ENCODE measurements at regions not wholly inside any gene's neighbourhood (a gene's known extent, or its start where the extent isn't known, plus 50 kb on each side); places are given as distances from the start of the nearest gene placed in this dataset.

- no peak for TF ChIP-seq CTCF (IDR thresholded peaks at IDR 0.05)
- no peak for TF ChIP-seq POLR2A (IDR thresholded peaks at IDR 0.05)
- TF ChIP-seq EP300 (IDR thresholded peaks at IDR 0.05), result no peak
- TF ChIP-seq POLR2AphosphoS5 (IDR thresholded peaks at IDR 0.05), result no peak
Observed at GRCh38 chr6:106916891-106917290, 57.6 kb downstream of the CD24 start.

Measured in stomach (tissue), 4 donors.